ENCODE measurements at regions not wholly inside any gene's neighbourhood (a gene's known extent, or its start where the extent isn't known, plus 50 kb on each side); places are given as distances from the start of the nearest gene placed in this dataset.
"Not testable (repeated sequence)": the region's sequence is repeated elsewhere in the genome, so short reads cannot be mapped to it uniquely, and the experiment has no call there.

DNA sequence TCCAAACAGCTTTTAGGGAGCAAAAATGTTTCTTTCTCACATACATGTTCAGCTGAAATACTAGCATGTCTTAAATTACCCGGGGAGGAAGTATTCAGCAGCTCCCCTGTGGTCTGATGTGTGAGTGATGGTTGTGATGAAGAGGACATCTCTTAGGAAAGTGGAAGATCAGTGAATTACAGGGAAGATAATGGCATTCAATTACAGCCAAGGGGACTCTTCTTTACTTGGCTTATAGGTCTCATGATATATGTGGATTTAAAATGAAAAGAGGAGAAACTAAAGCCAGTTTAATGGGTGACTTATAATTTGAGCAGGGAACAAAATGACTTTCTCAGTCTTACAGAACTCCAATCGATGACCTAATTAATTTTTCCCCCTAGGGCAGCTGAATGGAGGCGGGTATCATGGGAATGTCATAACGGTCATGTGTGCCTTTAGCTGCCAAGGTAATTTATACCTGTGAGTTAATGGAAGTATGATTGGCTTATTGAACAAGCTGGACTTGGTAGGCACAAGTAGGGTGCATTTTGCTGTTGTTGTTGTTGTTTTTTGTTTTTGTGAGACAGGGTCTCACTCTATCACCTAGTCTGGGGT, 198.8 kb downstream of the HIPK3 start:
- no peak for DNase-seq

DNA sequence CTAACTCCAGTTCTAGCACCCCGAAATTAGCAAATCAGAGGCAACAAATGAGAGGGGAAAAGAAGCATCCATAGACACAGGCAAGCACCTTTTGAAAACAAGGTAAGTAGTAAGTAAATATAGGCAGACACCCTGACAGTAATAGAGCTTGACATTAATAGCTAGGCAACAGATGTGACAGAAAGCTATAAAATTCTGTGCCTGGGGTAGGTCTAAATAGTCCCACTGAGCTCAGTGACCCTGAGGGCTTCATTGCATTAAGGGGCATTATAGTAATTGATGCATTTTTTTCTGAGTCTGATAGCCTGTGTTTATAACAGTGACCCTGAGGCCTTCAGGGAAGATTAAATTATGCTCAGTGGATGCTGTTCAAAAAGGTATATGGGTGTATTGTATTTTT, 197.1 kb downstream of the HIPK3 start:
- DNase-seq: no peak

DNA sequence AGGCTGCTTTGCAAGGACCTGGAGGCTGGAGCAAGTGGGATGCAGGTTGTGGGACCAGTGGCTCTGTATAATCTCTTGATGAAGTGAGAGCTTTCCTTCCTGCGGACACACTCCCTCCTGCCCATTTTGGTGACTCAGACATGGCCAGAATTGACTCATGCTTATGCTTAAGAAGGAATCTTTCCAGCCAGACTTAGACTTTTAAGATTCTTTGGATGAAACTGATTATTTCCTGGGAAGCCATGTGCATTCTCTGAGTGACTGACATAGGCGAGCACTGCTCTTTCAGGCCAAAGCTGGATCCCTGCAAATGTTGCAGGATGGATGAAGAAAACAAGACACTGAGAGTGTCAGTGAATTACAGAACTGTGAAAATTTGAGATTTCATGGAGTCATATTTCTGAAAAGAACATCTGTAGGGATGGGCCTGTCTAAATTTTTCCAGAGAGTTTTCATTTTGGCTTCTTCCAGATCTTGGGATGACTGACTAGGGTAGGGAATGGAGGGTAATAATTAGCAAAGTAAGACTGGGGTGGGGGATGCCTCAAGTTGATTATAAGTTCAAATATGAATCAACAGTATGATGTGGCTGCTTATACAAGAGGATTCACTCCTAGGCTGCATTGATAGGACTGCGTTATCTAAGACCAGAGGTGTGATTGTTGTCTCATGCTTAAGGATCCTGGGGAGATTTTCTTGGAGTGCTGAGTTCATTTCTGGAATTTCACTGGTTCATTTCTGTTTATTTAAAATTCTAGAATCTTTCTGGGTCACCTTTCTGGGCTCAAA, 195.8 kb downstream of the HIPK3 start:
- no peak for DNase-seq

DNA sequence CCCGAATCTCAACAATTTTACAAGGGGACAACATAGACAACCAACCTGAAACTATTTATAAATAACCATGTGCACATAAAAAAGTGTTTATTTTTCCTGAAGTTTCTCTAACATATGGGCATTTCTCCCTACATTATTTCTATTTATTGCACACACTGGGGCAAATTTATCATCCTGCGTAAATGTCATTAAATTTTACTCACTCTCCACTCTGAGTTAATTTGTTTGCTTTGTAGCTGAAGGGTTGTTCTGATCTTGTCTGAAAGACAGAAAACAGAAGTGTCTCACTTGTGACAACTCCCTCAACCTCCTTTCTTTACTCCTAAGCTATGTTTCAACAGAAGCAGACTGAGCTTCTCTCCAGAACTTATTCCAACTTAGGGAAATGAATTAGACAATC, 194.2 kb downstream of the HIPK3 start:
- no peak for DNase-seq

DNA sequence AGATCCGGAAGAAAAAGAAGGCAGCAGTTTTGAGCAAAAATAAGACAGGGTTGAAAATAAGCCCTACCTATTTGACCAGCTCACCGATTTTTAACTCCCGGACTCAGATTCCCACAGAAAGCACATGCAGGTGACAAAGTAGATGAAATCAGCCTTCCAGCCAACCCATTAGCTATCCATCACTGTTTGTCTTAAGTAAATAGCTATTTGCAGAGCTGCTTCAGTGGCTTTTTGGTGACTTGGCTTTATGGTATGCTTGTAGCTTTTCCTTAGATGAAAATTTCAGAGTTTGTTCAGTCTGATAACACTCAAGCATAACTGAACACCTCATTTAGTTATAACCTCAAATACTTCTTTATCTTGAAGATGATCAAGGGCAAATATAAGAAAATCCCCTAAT, 192.6 kb downstream of the HIPK3 start:
- DNase-seq: no peak

DNA sequence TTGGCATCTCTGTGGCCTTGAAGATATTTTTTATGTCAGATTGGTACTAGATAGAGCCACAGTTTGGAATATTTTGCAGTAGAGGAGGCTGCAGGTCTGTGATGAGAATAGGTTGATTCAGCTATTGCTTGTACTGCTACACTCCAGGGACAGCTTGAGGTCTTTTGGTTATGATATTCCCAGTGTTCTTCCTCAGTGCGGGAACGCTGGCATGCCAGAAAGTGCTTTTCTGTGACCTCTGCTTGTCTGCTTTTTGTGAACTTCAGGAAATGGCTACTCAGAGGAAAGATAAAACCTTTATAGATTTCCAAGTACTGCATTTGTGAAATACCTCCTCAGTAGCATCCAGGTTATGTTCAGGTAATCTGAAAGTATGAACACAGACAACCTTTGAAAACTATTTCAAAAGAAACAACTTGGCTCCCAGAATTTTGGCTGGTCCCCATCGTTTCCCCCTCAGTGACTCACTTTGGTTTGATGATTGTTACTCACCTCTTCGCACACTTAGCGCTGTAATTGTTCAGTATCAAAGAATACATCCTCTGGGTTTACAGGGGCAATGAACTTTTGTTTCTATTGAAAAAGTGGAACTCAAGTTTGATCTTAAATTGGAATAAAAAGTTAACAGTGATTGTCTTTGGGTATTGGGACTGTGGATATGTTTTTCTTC, 191.4 kb downstream of the HIPK3 start:
- DNase-seq: no peak

DNA sequence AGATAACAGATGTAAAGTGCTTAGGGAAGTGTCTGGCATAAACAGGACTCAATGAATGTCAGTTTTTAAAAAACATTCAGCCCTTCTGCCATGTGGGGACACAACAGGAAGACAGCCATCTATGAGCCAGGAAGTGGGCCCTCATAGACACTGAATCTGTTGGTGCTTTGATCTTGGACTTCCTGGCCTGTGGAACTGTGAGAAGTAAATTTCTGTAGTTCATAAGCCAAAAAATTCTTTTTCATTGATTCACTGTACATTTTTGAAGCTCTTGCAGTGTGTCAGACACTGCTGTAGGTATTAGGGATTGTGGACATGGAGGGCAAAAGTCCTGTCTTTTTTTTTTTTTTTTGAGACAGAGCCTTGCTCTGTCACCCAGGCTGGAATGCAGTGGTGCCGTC, 188.6 kb downstream of the HIPK3 start:
- no peak for DNase-seq

DNA sequence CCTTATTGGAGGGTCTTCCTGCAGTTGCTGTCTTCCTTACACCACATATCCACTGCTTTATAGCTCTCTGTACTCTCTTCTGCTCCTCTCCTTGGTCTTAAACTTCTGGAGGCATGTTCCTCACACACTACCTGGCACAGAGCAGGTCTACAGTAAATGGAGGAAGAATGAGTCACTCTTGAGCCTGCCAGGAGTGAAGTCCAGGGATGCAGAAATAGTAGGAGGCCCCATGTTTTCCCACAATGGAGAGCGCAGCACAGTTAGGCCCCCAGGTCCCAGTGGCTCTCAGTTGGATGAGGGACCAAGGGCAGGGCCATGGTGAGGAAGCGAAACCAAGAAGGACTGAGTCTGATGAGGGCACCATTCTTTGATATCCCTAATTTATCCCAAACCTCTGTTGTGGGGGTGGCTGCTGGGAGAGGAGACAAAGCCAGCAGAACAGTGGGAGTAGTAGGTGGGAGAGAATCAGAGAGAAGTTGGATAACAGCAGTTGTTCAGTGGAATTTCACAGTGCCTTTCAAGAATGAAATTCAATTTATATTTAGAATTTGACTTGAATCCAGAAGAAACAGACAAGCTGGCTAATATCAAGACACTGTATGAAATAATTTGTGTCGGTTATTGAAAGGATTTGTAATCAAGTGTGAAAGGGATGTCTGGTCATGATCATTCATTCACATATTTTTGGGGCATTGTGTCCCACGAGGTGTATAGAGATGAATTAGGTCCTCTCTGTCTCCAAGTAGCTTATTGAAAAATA, 187.8 kb downstream of the HIPK3 start:
- no peak for DNase-seq

DNA sequence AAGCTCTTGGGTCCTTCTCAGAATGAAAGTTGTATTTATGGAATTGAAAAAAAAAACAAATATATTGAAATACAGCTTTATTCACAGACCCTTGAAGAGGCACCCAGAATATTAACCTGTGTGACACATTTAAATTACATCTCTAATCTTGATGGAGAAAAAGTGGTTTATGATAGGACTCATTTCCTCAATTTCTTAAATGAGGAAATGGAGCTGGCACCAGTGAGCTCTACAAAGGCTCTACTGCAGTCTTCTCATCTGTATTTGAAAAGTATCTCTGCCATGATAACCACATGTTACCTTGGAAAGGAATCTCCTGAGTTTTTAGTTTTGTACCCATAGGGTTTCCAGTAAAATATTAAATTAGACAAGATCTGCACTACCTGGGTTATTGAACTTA, 186.5 kb downstream of the HIPK3 start:
- DNase-seq: no peak

DNA sequence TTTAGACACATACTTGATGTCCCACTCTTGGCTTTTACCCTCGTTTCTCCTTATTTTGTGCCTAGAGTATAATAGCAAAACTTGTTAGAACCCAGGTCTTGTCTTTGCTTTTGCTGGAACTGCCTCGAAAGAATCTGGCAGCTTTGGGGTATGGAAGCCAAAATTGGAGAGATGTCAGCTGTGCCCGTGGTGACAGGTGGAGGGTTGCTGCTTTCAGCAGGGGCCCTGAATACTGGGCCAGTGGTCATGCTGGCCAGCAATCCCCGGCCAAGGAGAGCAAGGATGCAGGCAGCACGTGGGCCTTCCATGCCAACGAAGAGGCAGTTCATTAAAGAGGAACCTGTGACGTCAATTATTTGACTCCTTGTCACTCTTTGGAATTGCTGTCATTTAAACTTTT, 181.1 kb downstream of the HIPK3 start:
- no peak for DNase-seq

DNA sequence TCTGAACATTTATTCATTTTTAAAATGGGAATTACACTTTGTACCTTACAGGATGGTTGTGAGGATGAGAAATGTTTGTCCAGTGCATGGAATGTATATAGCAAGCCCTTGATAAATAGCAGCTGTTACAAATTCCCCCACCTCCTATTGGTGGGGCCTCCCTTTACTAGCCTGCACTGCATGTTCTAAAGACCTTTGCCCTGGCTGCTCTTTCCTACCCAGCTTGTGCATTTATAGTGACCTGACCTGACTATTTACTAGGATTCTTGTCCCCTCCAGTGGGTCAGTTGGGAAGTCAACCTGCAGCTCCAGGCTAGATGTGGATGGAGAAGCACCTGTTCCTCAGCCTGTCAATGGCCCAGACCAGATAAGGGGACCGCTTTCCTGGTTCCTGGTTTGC, 180.3 kb downstream of the HIPK3 start:
- no peak for DNase-seq

DNA sequence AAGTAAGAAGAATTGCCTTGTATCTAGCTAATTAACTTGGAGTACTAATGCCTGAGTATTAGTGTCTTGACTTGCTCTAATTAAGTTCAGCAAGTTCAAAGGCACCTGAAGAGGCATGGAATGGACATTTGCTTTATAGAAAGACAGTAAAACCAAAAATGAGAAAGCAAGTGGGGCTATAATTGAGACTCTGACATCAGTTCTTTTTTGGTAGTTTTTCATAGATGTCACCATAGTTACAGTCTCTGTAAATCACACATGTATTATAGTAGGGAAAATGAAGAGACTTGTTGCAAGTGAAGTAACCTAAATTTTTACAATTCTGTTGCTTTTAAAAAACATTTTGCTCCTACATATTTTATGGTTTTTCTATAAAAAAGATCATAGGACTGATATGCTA, 178.0 kb downstream of the HIPK3 start:
- DNase-seq: no peak

DNA sequence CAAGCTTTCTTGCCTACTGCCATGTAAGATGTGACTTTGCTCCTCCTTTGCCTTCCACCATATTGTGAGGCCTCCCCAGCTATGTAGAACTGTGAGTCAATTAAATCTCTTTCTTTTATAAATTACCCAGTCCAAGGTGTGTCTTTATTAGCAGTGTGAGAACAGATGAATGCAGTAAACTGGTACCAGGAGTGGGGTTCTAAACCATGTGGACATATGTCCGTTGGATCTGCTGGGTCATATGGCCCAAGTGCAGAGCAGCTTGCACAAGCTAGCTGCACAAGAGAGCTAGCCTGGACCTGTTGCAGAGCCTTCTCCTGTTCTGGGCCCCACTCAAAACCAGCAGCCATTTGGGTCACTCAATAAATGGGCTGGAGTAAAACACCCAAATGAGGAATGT, 177.1 kb downstream of the HIPK3 start:
- DNase-seq: no peak

DNA sequence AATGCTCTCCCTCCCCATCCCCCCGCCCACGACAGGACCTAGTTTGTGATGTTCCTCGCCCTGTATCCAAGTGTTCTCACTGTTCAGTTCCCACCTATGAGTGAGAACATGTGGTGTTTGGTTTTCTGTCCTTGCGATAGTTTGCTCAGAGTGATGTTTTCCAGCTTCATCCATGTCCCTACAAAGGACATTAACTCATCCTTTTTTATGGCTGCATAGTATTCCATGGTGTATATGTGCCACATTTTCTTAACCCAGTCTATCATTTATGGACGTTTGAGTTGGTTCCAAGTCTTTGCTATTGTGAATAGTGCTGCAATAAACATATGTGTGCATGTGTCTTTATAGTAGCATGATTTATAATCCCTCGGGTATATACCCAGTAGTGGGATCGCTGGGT, 171.3 kb downstream of the HIPK3 start:
- not testable (repeated sequence) for DNase-seq

DNA sequence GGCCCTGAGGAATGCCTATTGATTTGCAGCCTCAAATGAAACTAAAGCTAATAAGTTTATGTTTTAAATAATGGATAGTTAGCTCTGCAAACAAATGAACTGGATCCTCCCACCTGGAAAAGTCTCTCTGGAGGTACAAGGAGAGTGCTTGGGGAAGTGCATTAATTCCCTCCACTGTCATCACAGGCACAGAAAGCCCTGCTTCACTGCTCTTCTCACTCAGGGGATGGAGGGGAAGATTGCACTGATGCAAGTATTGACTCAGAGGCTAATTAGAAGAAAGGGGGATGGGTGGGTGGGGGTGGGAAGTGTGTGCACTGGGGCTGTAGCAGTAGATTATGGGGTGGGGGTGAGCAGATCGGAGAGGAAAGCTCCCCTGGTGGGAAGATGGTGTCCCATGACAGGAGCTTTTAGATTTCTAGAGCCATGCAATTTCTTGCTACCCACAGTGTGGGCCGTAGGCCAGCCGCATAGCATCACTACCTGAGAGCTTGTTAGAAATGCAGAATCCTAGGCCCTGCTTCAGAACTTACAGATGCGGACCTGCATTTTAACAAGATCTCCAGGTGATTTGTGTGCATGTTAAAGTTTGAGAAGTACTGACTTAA, 163.9 kb downstream of the HIPK3 start:
- DNase-seq: no peak

DNA sequence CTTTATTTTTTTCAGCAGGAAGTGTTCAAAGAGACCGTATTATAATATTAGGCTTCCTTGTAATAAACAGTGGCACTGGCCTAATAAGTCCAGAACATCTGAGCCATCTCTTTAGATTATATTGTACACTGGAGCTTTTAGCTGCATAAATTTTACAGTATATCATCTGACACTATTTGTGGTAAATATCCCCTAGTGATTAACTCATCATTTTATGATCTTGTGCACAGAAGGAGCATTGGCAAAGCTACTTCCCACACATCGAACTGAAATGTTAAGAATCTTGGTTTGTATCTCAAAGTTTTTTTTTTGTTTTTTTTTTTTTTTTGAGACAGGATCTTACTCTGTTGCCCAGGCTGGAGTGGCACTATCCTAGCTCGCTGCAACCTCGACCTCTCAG, 162.7 kb downstream of the HIPK3 start:
- no peak for DNase-seq

DNA sequence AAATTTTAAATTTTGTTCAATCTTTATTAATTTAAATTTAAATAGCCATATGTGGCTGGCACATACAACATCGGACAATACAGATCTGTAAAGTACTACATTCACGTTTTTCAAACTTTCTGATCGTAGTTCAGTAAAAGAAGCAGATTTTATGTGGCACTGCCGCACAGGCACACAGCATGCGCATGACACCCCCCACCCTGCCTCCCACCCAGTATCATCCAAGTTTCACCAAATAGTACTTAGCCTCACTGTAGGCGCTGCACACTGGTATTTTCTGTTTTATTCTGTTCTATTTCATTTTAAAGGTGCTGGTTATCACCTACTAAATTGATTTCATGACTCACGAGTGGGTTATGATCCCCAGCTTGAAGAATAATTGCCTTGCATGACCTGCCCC, 159.9 kb downstream of the HIPK3 start:
- DNase-seq: no peak

DNA sequence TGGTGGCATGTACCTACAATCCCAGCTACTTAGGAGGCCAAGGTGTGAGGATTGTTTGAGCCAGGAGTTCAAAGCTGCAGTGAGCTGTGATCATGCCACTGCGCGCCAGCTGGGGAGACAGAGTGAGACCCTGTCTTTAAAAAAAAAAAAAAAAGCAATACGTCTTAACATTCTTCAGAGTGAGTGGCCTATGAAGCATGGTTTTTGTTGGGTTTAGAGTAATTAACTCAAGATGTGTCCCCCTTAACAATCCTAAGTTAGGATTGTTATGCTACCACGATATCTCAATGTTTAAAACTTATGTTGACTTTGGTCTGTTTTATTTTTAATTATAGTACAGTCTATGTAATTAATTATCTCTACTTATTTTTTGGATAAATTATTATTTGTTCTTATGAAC, 156.1 kb downstream of the HIPK3 start:
- DNase-seq: no peak

DNA sequence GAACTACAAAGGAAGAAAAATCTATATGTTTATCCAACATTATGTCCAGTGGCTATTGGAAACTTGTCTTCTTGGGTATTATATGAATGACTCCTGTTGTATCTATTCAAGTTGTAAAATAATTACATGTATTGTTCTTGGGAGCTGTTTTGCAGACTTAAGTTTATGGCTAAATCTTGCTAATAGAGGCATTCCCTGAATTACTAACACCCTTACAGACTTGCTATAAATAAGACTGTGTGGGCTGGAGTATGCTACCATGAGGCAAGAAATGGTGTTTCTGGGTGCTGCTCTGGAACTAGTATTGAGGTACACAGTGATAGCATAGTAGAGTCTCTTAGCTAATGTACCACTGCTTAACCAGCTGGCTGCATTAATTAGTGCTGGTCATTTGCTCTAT, 155.1 kb downstream of the HIPK3 start:
- DNase-seq: no peak

DNA sequence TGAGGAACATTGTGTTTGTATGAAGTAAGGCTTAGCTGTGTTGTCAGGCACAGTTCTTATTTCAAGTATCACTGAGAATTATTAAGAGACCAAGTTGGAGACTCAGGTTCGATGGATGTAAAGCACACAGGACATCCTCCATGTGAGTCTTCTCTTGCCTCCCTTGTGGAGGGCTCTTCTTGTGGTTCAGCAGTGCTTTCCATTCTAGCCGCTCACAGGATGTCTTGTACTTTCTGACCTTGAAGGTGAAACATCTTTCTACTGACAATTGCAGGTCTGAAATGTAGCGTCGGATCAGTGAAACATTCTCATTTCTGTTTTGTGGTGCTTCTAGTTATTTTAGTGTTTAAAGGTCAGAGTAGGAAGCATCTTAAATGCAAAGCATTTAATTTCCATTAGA, 154.6 kb downstream of the HIPK3 start:
- DNase-seq: no peak

DNA sequence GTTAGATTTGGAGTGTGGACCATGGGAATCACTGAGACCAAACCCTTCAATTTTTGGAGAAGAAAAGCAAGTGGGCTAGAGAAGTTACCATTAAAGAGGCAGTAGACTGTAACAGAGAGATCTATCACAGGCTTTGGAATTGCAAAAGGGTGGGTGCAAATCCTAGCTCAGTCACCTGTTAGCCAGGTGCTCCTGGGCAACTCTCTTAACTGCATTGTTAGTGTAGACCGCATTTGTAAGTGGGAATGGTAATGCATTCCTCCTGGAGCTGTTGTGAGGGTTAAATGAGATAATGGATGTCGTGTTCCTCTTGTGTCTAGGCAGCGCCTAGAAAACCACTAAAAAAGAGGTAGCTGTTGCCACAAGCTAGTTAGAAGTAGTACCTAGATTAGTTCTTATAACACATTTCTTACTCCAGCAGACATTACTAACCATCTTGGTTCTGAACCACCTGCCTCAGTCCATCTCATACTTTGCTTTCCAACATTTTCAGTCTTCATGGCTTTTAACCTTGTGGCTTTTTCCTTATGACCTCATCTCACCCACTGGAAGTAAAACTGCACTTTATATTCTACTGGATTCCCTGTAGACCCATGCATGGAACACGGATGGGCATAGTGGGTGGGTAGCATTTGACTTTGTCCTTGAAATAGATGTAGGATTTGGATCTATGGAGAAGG, 153.0 kb downstream of the HIPK3 start:
- no peak for DNase-seq

Data from NCI-H187 (cell line).